Kidney glomerular epithelial cell (primary cell): ENCODE measurements at regions not wholly inside any gene's neighbourhood (a gene's known extent, or its start where the extent isn't known, plus 50 kb on each side); places are given as distances from the start of the nearest gene placed in this dataset.
"Not testable (repeated sequence)": the region's sequence is repeated elsewhere in the genome, so short reads cannot be mapped to it uniquely, and the experiment has no call there.

Source experiments
- DNase-seq: peaks from one replicate; lab custom pipeline; 2025; lab: John Stamatoyannopoulos, UW

DNA sequence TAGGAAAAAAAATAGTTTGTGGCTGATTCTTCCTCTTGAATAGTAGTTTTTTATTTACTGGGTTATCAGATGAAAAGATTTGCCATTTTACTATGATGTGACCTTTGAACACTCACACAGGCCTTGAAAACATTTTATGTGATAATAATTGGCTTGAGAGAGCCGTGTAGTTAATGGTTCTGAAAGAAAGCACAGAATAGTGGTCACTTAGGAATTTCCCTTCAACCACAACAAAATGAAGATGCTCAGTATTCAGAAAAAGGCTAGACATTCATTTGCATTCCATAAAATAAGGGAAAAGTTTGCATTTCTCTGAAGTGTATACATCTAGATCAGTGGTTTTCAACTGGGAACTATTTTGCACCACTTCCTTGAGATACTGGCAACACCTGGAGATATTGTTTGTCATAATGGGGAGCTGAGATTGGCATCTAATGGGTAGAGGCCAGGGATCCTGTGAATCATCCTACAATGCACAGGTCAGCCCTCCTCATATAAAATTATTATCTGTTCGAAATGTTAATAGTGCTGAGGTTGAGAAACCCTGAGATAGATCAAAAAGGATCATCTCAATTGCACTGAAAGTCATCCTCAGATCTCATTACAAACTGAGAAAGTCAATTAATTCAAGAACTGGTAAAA is 446.4 kb upstream of the CCNG1 start:
- DNase-seq = no peak

DNA sequence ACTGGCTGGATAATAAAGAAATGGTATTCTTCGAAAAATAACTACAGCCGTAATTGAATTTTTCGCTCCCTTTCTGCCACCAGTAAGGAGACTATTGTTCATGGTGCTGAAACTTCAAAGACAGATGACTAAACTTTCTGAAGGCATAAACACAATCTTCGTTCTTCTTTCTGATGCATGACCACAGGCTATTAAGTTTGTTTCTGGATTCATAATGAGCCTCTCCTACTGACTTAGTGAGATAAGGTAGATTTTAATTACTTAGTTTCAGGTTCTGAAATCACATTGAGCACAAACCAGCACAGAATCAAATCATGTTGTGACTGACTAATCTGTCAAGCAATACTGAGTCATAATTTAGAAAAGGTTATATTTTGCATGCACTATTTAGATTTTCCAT is 441.8 kb upstream of the CCNG1 start:
- DNase-seq = no peak

DNA sequence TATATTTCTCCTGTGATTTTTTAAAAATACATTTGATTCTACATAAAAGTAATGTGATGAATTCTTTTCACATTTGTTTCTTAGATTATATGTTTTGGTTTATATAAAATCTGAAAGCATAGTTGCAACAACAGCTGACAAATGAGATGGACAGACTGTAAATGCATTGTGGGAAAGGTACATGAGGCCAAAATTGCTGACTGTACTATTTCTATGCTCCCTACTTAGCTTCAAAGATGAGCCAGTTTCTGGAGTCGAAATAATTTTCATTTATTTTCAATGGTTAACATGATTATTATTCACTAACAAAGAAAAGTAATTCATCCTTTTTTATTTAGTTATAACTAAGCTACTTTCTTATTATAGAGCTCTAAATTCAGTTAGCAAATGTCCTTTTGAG is 441.3 kb upstream of the CCNG1 start:
- no peak for DNase-seq

DNA sequence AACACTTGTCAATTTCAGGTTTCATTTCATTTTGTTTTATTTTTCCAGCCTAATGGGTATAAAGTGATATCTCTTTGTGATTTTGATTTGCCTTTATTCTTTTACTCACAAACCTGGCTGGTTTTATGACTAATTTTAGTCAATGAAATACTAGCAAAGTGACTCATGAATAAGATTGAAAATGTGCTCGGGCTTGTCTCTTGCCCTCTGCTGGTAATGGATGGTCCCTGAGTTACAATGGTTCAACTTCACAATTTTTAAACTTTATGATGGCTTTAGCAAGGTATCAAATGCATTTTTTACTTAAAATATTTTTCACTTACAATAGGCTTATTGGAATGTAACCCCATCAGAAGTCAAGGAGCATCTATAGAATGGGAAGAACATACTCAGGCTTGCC is 431.4 kb upstream of the CCNG1 start:
- DNase-seq = peak; percentile 21

DNA sequence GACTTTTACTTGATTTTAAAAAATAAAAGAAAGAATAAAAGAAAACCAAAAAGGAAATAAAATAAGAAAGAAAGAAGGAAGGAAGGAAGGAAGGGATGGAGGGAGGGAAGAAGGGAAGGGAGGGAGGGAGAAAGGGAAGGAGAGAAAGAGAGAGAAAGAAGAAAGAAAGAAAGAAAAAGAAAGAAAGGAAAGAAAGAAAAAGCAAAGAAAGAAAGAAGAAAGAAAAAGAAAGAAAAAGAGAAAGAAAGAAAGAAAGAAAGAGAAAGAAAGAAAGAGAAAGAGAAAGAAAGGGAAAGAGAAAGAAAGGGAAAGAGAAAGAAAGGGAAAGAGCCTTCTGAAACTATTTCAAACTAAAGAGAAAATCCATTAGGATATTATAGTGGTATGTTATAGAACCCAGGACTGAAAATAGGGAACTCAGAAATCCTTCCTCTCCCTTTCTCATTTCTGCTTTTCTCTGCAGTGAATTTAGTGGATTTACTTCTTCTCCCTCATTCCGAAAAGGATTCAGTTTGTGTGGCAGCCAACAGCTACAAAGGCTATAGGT is 414.7 kb upstream of the CCNG1 start:
- no peak for DNase-seq

DNA sequence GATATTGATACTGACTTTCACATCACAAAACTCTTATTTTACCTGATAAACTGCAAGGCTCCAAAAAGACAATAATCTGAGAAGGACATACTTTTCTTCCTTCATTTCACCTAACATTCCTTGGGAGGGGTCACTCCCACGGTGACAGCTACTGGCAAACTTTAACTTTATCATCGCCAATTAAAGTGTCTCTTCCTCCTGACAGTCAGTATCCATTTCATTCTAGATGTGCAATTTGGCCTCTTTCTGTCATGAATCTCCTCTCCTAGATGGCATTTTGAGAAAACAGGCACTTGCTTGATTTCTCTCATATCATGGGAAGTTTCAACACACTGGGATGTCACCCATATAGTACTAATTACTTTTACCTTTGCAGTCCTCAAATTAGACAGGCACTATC is 413.5 kb upstream of the CCNG1 start:
- no peak for DNase-seq

DNA sequence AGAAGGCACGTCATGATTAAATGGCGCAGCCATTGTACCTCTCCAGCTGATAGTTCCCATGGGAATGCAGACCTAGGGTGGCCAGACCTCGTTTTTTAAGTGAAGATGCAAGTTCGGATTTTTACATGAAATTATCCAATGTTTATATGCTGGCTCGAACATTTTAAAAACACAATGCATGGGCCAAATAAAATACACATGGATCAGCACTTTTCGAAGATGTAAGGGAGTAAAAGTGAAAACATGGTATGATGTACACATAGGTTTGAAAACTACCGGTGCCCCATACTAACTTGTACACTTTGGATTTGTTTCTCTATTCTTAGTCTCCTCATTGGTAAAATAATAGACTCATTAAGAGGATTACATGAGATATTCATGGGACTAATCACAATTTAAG is 412.5 kb upstream of the CCNG1 start:
- no peak for DNase-seq

DNA sequence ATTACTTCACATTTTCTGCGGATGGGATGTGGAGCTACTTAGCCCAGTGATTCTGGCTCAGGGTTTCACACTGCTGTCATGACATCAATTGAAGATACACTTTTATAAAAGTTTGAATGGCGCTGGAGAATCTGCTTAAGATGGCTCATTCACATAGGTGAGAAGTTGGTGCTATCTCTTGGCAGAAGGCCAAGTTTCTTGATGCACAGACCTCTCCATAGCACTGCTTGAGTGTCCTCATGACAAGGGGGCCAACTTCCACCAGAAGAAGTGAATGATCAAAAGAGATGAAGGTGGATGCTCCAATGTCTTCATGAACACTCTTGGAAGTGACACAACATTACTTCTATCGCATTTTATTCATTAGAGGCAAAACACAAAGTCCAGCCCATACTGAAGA is 403.7 kb upstream of the CCNG1 start:
- DNase-seq = no peak

DNA sequence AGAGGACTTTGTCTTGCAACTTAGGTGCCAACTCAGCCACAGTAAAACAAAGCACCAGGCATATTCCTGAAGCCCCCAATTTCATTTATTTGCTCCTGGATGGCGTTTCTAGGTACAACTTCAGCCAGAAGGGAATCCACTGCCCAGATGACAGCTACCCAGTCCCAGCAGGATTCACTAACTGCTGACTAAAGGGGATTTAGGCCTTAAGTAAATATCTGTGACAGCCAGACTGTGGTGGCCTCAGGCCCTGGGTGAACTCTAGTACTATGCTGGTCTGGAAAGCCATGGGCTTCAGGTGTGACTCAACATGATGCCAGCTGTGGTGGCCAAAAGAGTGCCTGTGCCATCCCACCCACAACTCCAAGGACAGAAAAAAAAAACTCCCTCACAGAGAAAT is 396.1 kb upstream of the CCNG1 start:
- DNase-seq = no peak

DNA sequence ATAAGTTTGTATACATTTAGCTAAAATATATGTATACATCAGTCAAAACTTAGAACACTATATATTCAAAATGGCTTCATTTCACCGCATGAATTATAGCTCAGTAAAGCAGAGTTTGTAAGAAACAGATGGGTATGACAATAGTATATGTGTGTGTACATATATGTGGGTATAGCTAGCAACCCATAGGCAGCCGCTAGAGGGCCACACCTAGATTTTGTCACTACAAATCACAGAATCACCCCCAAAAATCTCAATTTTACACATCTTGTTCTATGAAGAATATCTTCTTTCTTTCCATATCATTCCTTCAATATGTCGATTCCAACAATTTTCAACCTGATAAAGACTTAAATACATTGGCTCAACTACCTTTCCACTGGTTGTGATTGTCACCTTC is 357.8 kb upstream of the CCNG1 start:
- no peak for DNase-seq

DNA sequence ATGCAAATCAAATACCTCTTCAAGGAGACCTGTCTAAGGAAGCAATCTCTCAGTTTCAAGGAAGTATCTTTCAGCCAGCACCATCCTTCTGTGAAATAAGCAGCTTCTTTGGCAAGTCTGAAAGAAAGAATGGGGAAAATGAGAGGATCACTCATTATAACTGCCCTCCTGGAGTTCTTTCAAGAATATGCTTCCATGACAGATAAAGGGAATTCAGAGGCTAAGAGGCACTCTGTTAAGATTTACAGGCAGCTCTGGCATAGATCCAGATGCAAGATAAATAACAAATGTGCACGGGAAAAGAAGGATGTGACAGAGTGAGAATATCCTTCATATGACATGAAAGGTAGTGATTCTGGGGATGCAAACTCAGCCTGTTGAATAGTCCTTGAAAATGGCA is 348.2 kb upstream of the CCNG1 start:
- no peak for DNase-seq

DNA sequence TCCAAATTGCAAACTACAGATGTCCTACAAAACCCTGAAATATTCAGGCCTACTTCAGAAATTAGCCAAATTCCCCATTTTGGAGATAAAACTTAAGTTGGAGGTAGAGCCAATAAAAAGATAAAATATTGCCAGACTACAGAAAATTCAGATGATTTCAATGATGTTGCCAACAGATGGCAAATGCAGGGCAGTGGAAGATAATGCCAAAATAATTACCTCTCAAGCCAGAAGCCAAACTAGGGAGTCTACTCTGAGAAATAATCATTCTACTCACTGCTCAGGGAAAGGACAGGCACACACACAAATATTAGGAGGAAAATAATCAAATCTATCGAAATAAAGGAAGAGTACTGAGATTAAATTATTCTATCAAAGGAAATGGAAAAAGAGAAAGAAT is 347.5 kb upstream of the CCNG1 start:
- no peak for DNase-seq

DNA sequence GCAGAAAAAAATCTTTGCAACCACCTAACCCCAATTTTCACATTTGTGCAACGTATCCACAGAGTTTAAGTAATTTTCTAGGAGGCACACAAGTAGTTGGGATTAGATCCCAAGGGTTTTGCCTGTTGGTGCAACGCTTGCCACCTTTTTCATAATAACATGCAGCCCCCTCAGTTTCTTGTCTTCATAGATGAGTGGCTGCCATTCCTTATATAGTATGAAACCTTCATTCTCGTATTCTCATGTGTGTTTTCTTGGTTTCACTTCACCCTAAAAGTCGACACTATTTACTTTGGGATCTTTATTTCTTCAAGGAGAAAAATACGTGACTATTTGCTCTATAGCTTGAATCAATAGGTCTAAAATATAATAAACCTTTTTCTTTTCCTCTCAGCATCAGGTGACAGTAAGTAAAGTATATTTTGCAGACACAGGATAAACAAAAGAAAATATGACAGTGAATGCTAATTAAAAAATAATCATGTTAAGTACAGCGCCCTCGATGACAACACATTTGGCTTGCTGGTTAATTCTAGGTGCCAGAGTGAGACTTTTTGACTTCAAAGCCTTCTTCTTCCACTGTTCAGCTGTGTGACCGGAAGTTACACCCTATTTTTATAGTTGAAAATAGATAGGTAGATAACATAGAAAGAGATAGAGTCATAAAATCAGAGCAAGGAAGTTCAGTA is 342.8 kb upstream of the CCNG1 start:
- DNase-seq = no peak

DNA sequence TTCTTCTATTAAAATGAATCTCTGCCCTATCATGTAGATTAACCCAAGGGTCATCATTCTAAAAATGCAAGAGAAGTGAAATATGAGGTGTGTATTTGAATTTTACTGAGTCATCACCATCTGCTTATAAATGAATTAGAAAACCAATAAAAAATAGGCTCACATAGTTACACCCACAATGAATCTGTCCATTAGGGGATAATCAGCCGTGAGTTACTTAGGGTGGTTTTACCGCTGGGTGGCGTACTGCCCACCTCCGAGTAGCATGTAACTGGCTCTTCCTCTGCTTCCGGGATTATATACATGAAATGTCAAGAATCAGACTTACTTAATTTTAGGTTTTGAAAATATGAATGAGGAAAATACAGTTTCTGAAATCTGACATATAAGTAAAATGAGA is 332.9 kb upstream of the CCNG1 start:
- no peak for DNase-seq

DNA sequence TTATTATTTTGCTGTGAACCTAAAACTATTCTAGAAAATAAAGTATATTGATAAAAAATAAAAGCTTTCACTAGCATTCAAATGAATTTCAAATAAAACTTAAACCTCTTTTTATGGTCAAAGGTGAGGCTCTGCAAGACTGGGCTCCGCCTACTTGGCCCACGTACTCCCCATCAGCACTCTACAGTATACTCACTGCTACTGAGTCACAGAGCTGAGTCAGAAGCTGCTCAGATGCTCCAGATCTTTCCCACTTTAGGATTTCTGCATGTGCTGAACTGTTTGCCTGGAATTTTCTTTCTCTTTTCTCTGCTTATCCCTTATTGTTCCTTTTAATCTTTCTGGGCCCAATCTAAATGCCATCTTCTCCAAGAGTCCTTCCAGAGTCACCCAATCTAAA is 331.9 kb upstream of the CCNG1 start:
- DNase-seq = no peak

DNA sequence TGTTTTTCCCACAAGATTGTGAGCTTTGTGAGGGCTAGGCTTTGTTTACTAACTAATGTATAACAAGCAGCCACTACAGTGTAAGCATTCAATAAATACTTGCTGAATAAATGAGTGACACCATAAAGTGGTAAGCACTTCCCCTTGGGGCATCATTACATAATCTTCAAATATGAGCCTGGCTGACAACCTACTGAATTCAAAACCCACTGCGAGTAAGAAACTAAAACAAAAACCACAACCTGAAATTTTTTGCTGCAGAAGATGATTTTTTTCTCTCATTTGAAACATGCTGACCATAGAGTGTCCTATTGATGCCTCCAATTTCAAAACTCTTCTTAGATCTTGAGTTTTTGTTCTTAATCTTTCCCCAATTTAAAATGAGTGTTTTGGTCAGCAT is 331.3 kb upstream of the CCNG1 start:
- DNase-seq = no peak

DNA sequence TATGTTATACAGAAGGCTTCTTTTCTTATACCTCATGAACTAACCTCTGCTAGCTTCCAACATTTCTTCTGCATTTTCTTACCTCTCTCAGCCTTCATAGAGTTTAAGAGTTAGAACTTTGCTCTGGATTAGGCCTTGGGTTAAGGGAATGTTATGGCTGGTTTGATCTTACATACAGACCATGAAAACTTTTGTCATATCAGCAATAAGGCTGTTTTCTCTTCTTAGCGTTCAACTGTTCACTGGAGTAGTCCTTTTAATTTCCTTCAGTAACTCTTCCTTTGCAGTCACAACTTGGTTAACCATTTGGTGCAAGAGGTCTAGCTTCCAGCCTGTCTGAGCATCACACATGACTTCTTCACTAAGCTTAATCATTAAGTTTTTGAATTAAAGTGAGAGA is 329.0 kb upstream of the CCNG1 start:
- DNase-seq = no peak

DNA sequence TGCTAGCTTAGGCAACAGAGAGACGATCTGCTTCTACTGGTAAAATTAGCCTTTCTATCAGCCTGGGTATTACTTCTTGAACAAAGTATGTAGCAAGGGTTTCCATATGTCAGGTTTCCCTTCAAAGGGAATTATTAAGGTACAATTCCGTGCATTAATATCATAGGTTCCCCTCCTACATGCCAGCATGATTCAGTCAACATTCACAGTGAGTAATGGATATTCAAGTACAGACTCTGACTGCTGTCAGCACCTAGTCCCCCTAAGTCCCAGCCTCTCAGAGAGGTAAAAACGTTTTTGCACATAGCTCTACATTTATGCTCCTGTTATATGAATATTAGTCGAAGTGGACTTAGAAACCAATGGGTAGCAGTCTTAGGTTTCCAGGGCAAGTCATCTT is 322.4 kb upstream of the CCNG1 start:
- no peak for DNase-seq

DNA sequence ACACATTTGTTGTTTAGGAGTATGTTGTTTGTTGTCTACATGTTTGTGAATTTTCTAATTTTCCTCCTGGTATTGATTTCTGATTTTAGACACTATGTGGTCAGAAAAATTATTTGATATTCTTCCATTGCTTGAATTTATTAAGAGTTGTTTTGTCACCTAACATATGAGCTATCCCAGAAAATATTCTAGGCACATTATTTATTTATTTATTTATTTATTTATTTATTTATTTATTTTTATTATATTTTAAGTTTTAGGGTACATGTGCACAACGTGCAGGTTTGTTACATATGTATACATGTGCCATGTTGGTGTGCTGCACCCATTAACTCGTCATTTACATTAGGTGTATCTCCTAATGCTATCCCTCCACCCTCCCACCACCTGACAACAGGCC is 320.8 kb upstream of the CCNG1 start:
- DNase-seq = not testable (repeated sequence)

DNA sequence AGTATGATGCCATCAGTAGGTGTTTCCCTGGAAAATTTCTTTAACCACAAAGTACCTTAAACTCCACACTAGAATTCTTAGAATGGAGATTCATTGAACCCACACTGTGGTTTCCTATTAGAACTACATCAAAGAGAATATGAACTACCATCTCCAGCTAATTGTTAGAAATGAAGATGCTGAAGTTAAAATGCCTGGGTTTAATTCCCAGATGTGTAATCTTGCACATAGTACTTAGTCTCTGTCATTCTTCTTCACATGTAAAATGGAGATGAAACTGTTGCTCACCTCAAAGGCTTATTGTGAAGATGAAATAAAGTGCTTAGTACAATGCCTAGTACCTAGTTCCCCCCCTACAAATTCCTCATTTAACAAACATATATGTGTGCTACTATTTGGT is 303.3 kb upstream of the CCNG1 start:
- DNase-seq = no peak

DNA sequence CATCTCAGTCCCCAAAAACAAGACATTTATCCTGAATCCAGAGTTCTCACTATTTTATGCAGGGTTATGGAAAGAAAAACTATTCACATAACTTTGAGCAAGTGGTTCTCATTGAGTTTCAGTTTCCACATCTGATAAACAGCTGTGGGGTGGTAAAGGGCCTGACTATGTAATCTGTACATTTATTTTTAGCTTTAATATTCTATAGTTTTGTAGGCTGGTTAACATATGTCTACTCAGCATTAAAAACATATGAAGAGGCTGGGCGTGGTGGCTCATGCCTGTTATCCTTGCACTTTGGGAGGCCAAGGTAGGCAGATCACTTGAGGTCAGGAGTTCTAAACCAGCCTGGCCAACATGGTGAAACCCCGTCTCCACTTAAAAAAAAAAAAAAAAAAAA is 301.5 kb upstream of the CCNG1 start:
- no peak for DNase-seq

DNA sequence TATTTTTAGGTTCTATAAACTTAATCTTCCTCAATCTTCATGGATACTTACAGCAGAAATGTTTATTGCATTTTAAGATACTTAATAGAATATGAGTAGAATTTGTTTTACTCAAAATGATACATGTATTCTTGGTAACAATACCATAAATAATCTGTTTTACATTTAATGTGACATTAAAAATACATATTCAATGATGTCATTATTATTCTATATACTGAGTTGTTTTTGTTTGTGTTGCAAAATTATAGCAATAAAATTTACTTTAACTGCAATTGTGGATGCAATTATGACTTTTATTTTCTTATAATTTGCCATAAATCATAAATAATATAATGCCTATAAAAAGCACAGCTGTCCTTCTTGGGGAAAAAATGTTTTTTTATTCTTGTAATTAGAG is 275.9 kb upstream of the CCNG1 start:
- DNase-seq = no peak

DNA sequence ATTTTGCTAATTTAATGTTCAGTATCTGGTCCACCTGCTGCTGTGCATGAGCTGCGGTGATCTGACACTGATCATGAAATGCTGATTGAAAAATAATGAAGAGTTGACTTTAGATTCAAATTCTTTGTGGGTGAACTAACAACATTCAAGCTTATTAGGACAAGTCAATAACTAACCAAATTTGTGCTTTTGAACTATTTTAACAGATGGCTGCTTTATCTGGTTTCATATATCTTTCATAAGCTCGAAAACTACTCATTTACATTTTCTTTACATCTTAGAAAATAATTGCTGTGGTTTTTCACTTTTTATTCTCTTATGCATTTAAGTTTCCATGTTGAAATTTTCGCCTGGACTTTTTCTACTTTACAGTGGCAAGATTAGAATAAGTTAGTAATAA is 274.8 kb upstream of the CCNG1 start:
- no peak for DNase-seq

DNA sequence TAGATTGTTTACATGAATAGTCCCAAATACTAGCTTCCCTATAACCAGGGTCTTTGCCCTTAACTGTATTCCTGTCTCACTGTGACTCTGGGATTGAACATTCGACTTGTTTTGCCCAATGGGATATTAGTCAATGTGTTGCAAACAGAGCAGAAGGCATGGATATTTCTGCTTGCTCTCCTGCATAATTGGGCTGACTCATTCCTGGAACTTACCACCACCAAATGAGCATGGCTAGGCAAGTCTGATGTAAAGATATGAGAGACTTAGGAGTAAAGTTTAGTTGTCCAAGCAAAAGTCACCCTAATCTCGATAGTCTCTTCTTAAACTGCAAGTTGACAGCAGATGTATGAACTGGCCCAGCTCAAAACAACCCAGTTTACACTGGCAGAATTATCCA is 273.5 kb upstream of the CCNG1 start:
- no peak for DNase-seq
